ENCODE measurements at regions not wholly inside any gene's neighbourhood (a gene's known extent, or its start where the extent isn't known, plus 50 kb on each side); places are given as distances from the start of the nearest gene placed in this dataset.

GRCh38 chr15:37252530-37252929 is 152.2 kb upstream of the MEIS2 start:
- no peaks in the 10 kb centered on the region for H3K27me3 ChIP-seq (replicated peaks; ENCODE audit: insufficient read depth)

GRCh38 chr15:37253877-37254276 is 153.5 kb upstream of the MEIS2 start:
- no peaks in the 10 kb centered on the region for H3K36me3 ChIP-seq
- no peak for ATAC-seq (ENCODE audit: insufficient number of reproducible peaks, low FRiP score, low read depth)
- H3K27ac ChIP-seq: no peak overlapping the region
- no peak for TF ChIP-seq CTCF (IDR thresholded peaks at IDR 0.05)
- no peak overlapping the region for H3K4me3 ChIP-seq
- H3K4me1 ChIP-seq (ENCODE audit: control insufficient read depth in 1 of 2, low read depth in 2 of 2): no peaks in the 10 kb centered on the region
- no peaks in the 10 kb centered on the region for H3K27me3 ChIP-seq (replicated peaks; ENCODE audit: insufficient read depth)
- no peaks in the 10 kb centered on the region for H3K9me3 ChIP-seq
- no peak for DNase-seq (ENCODE audit: low spot score)

More at GRCh38 chr15:37252530-37252929, 152.2 kb upstream of the MEIS2 start:
- no peak for DNase-seq (ENCODE audit: low spot score)
- Histone ChIP-seq H3K4me1 (ENCODE audit: control insufficient read depth in 1 of 2, low read depth in 2 of 2) (no peaks in the 10 kb centered on the region), H3K9me3 (no peaks in the 10 kb centered on the region), H3K27ac (no peak overlapping the region), H3K4me3 (no peak overlapping the region), H3K36me3 (no peaks in the 10 kb centered on the region)
- no peak for ATAC-seq (ENCODE audit: insufficient number of reproducible peaks, low FRiP score, low read depth)
- no peak for TF ChIP-seq CTCF (IDR thresholded peaks at IDR 0.05)

- ATAC-seq (ENCODE audit: insufficient number of reproducible peaks, low FRiP score, low read depth): no peak
- no peaks in the 10 kb centered on the region for H3K27me3 ChIP-seq (replicated peaks; ENCODE audit: insufficient read depth)
- no peak overlapping the region for H3K27ac ChIP-seq
- no peak for TF ChIP-seq CTCF (IDR thresholded peaks at IDR 0.05)
- no peaks in the 10 kb centered on the region for H3K4me1 ChIP-seq (ENCODE audit: control insufficient read depth in 1 of 2, low read depth in 2 of 2)
- no peak for DNase-seq (ENCODE audit: low spot score)
- H3K36me3 ChIP-seq: no peaks in the 10 kb centered on the region
- no peaks in the 10 kb centered on the region for H3K9me3 ChIP-seq
- no peak overlapping the region for H3K4me3 ChIP-seq
Measured at GRCh38 chr15:37260255-37260654, 159.9 kb upstream of the MEIS2 start.

GRCh38 chr15:37261685-37262084 is 161.3 kb upstream of the MEIS2 start:
- no peak overlapping the region for H3K27ac ChIP-seq
- no peak overlapping the region for H3K4me3 ChIP-seq
- DNase-seq (ENCODE audit: low spot score) (no peak), ATAC-seq (ENCODE audit: insufficient number of reproducible peaks, low FRiP score, low read depth) (no peak)
- no peak for TF ChIP-seq CTCF (IDR thresholded peaks at IDR 0.05)
- H3K9me3 ChIP-seq: no peaks in the 10 kb centered on the region
- no peaks in the 10 kb centered on the region for H3K4me1 ChIP-seq (ENCODE audit: control insufficient read depth in 1 of 2, low read depth in 2 of 2)
- no peaks in the 10 kb centered on the region for H3K27me3 ChIP-seq (replicated peaks; ENCODE audit: insufficient read depth)
- no peaks in the 10 kb centered on the region for H3K36me3 ChIP-seq

GRCh38 chr15:37262922-37263608 is 162.7 kb upstream of the MEIS2 start:
- no peak overlapping the region for H3K27ac ChIP-seq
- H3K9me3 ChIP-seq: no peaks in the 10 kb centered on the region
- ATAC-seq (ENCODE audit: insufficient number of reproducible peaks, low FRiP score, low read depth) (no peak), DNase-seq (ENCODE audit: low spot score) (no peak)
- TF ChIP-seq CTCF (IDR thresholded peaks at IDR 0.05): no peak
- H3K4me3 ChIP-seq: no peak overlapping the region
- H3K27me3 ChIP-seq (replicated peaks; ENCODE audit: insufficient read depth): no peaks in the 10 kb centered on the region
- H3K36me3 ChIP-seq: no peaks in the 10 kb centered on the region
- H3K4me1 ChIP-seq (ENCODE audit: control insufficient read depth in 1 of 2, low read depth in 2 of 2): no peaks in the 10 kb centered on the region
